ENCODE measurements at regions not wholly inside any gene's neighbourhood (a gene's known extent, or its start where the extent isn't known, plus 50 kb on each side); places are given as distances from the start of the nearest gene placed in this dataset.

DNA sequence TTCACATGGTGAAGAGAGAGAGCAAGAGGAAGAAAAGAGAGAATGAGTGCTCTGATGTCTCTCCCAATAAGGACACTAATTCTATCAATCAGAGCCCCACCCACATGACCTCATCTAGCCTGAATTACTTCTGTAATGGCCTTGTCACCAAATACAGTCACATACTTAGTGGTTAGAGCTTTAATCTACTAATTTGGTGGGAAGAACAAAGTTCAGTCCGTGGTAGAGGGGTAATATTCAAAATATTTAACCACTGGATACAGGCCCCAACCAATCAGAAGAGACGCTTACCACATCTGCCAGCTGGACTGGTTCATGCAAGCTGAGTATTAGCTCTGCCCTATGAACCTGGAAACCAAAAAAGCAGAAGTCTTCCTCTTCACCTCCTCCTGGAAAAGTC, 336.3 kb upstream of the NFE2L3 start:
- TF ChIP-seq POLR2A (IDR thresholded peaks at IDR 0.05): no peak
- TF ChIP-seq, protein P1, sequence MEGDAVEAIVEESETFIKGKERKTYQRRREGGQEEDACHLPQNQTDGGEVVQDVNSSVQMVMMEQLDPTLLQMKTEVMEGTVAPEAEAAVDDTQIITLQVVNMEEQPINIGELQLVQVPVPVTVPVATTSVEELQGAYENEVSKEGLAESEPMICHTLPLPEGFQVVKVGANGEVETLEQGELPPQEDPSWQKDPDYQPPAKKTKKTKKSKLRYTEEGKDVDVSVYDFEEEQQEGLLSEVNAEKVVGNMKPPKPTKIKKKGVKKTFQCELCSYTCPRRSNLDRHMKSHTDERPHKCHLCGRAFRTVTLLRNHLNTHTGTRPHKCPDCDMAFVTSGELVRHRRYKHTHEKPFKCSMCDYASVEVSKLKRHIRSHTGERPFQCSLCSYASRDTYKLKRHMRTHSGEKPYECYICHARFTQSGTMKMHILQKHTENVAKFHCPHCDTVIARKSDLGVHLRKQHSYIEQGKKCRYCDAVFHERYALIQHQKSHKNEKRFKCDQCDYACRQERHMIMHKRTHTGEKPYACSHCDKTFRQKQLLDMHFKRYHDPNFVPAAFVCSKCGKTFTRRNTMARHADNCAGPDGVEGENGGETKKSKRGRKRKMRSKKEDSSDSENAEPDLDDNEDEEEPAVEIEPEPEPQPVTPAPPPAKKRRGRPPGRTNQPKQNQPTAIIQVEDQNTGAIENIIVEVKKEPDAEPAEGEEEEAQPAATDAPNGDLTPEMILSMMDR (IDR thresholded peaks at IDR 0.05): no peak
